Neutrophil (primary cell): ENCODE measurements at regions not wholly inside any gene's neighbourhood (a gene's known extent, or its start where the extent isn't known, plus 50 kb on each side); places are given as distances from the start of the nearest gene placed in this dataset.
"Not testable (repeated sequence)": the region's sequence is repeated elsewhere in the genome, so short reads cannot be mapped to it uniquely, and the experiment has no call there.

Source experiments
- H3K27ac ChIP-seq: fragments of 200-600 bp; sonication (generic); 2 replicates; pipeline ENCODE4 v1.5.1; 2016; ENCODE audit warnings: mild to moderate bottlenecking, moderate library complexity
- H3K27me3 ChIP-seq: fragments of 200-600 bp; sonication (generic); 2 replicates; pipeline ENCODE4 v1.6.0; 2016; ENCODE audit warnings: mild to moderate bottlenecking
- H3K36me3 ChIP-seq: fragments of 200-600 bp; sonication (generic); 2 replicates; pipeline ENCODE4 v1.5.1; 2017
- H3K4me1 ChIP-seq, 2 experiments: fragments of 200-600 bp in 1 of 2; sonication (generic) in 1 of 2; 1 replicate in 1 of 2; 2 replicates in 1 of 2; pipeline versions ENCODE4 v1.5.1 to v1.6.1; 2013 to 2016; ENCODE audit warnings: low read depth in 1 of 2, low read length in 1 of 2, mild to moderate bottlenecking in 1 of 2, moderate library complexity in 1 of 2; ENCODE audit not compliant: control insufficient read depth in 1 of 2, insufficient read depth in 1 of 2
- H3K4me3 ChIP-seq, 2 experiments: fragments of 200-600 bp in 1 of 2; sonication (generic) in 1 of 2; 1 replicate in 1 of 2; 2 replicates in 1 of 2; pipeline ENCODE4 v1.5.1; 2013 to 2016; ENCODE audit warnings: low read depth in 1 of 2, low read length in 1 of 2, mild to moderate bottlenecking in 1 of 2, moderate library complexity in 1 of 2
- H3K9me3 ChIP-seq: fragments of 200-600 bp; sonication (generic); 2 replicates; pipeline ENCODE4 v1.5.1; 2016
- CTCF ChIP-seq: fragments of 200-600 bp; sonication (generic); IDR thresholded peaks from 2 replicates; pipeline ENCODE4 v1.5.1; 2016; ENCODE audit warnings: antibody characterized with exemption

GRCh38 chr18:5709476-5710095 lies 165.8 kb upstream of the EPB41L3 start:
- H3K9me3 ChIP-seq = no peaks in the 10 kb centered on the region
- H3K4me1 ChIP-seq = no peaks in the 10 kb centered on the region
- H3K27me3 ChIP-seq = no peaks in the 10 kb centered on the region
- no peak overlapping the region for H3K4me3 ChIP-seq
- TF ChIP-seq CTCF = no peak
- no peak overlapping the region for H3K27ac ChIP-seq
- H3K36me3 ChIP-seq = no peaks in the 10 kb centered on the region

GRCh38 chr18:5707586-5707985 lies 163.8 kb upstream of the EPB41L3 start:
- Histone ChIP-seq H3K36me3 (no peaks in the 10 kb centered on the region), H3K4me1 (no peaks in the 10 kb centered on the region), H3K27me3 (no peaks in the 10 kb centered on the region), H3K4me3 (no peak overlapping the region), H3K9me3 (no peaks in the 10 kb centered on the region), H3K27ac (no peak overlapping the region)
- no peak for TF ChIP-seq CTCF

GRCh38 chr18:5705393-5705792 lies 161.6 kb upstream of the EPB41L3 start:
- H3K4me3 ChIP-seq = no peak overlapping the region
- TF ChIP-seq CTCF = no peak
- no peaks in the 10 kb centered on the region for H3K36me3 ChIP-seq
- H3K27me3 ChIP-seq = no peaks in the 10 kb centered on the region
- H3K9me3 ChIP-seq = no peaks in the 10 kb centered on the region
- H3K27ac ChIP-seq = no peak overlapping the region
- no peaks in the 10 kb centered on the region for H3K4me1 ChIP-seq

GRCh38 chr18:5704847-5705246 lies 161.1 kb upstream of the EPB41L3 start:
- Histone ChIP-seq H3K27ac (no peak overlapping the region), H3K27me3 (no peaks in the 10 kb centered on the region), H3K4me3 (no peak overlapping the region), H3K9me3 (no peaks in the 10 kb centered on the region), H3K4me1 (no peaks in the 10 kb centered on the region), H3K36me3 (no peaks in the 10 kb centered on the region)
- TF ChIP-seq CTCF = no peak

- H3K27ac ChIP-seq, H3K36me3 ChIP-seq, H3K9me3 ChIP-seq: not testable (repeated sequence)
Measured at GRCh38 chr18:5702016-5702415, 158.2 kb upstream of the EPB41L3 start.

GRCh38 chr18:5693699-5694294 lies 150.0 kb upstream of the EPB41L3 start:
- H3K4me1 ChIP-seq = no peaks in the 10 kb centered on the region
- no peak overlapping the region for H3K4me3 ChIP-seq
- no peak overlapping the region for H3K27ac ChIP-seq
- H3K36me3 ChIP-seq = no peaks in the 10 kb centered on the region
- TF ChIP-seq CTCF = no peak
- no peaks in the 10 kb centered on the region for H3K27me3 ChIP-seq
- no peaks in the 10 kb centered on the region for H3K9me3 ChIP-seq

More at GRCh38 chr18:5702016-5702415, 158.2 kb upstream of the EPB41L3 start:
- H3K4me1 ChIP-seq, H3K4me3 ChIP-seq, H3K27me3 ChIP-seq: not testable (repeated sequence)
